ENCODE measurements at regions not wholly inside any gene's neighbourhood (a gene's known extent, or its start where the extent isn't known, plus 50 kb on each side); places are given as distances from the start of the nearest gene placed in this dataset.

DNA sequence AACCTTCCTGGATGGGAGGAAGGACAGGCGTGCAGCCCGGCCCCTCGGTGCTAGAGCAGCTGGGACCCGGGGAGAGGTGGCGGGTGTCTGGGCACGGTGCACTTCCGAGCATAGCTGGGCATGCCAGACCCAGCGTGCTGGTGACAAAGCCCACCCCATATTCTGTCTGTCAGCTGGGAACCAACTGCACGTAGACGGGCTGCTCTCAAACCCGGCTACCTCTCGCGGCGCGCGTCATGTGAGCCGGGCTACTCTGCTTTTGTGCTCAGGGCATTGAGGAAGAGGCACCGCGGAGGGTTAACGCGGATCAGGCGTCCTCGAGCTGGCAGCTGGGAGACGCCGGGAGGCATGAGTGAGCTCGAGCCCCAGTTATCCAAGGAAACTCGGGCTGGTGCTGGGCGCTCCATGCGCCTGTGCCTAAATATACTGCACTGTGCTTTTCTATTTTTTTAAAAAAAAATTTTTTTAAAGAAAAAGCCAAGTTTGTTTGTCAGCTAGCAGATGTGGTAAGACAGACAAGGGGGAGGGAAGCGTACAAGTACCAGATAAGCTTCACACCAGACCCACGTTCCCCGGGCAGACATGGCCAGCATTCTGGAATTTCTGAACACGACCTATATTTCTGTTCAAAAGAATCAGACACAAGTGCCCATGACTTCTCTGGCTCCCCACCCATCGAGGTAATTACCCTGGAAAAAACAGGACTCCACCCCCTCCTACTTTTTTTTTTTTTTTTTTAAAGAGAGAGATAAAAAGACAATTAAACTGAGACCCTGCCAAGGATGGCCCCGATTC is 425.6 kb downstream of the SHANK2 start:
- 2% methylated on average over 26 of the region's 35 CpGs for WGBS (ENCODE audit: insufficient coverage)
- peaks cover 60% of the 10 kb centered on the region for H3K4me1 ChIP-seq (ENCODE audit: control insufficient read depth, insufficient read depth, low read length)
- DNase-seq (ENCODE audit: low read depth in 4 of 6, low spot score in 6 of 6) = peak in 4 of 6 donors; percentile 50 to 95 (median 78)
- peak overlapping the region; percentile 35 for H3K27ac ChIP-seq (ENCODE audit: low read depth, low read length)
- H3K4me3 ChIP-seq (ENCODE audit: low read depth, low read length) = peak overlapping the region; percentile 35
- peaks cover 10% of the 10 kb centered on the region for H3K36me3 ChIP-seq (ENCODE audit: control insufficient read depth, insufficient read depth, low read length)
- no peaks in the 10 kb centered on the region for H3K9me3 ChIP-seq (ENCODE audit: control insufficient read depth, insufficient read depth, low read length)
- H3K27me3 ChIP-seq (ENCODE audit: control insufficient read depth, insufficient read depth, low read length) = peaks cover 17% of the 10 kb centered on the region

DNA sequence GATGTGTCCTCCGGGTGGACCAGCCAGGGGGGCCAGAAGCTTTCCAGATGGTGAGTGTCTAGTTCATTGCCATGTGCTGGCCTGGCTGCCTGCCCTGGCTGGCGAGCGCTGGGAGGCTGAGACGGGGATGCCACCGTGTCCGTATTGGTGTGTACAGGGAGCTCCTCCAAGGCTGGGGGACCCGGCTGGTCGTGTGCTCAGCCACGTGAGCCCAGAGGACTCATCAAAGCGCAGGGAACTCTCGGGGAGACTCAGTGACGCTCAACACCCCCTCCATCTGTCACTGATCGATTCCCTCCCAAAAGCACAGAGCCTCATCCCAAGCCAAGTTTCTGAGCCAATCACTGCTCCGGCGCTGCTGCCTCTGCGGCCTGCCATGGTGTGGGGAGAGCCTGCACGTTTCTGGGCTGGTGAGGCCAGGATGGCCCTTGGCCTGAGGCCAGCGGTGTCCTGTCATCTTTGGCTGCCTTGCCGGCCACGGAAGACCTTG is 423.7 kb downstream of the SHANK2 start:
- H3K36me3 ChIP-seq (ENCODE audit: control insufficient read depth, insufficient read depth, low read length) = peaks cover under 1% of the 10 kb centered on the region
- H3K9me3 ChIP-seq (ENCODE audit: control insufficient read depth, insufficient read depth, low read length) = no peaks in the 10 kb centered on the region
- H3K4me1 ChIP-seq (ENCODE audit: control insufficient read depth, insufficient read depth, low read length) = peaks cover 58% of the 10 kb centered on the region
- H3K27me3 ChIP-seq (ENCODE audit: control insufficient read depth, insufficient read depth, low read length) = peaks cover 17% of the 10 kb centered on the region
- H3K4me3 ChIP-seq (ENCODE audit: low read depth, low read length) = no peak overlapping the region
- no peak overlapping the region for H3K27ac ChIP-seq (ENCODE audit: low read depth, low read length)
- 31% methylated on average over 12 of the region's 20 CpGs for WGBS (ENCODE audit: insufficient coverage)
- peak in 2 of 6 donors; percentile 81 to 83 for DNase-seq (ENCODE audit: low read depth in 4 of 6, low spot score in 6 of 6)

DNA sequence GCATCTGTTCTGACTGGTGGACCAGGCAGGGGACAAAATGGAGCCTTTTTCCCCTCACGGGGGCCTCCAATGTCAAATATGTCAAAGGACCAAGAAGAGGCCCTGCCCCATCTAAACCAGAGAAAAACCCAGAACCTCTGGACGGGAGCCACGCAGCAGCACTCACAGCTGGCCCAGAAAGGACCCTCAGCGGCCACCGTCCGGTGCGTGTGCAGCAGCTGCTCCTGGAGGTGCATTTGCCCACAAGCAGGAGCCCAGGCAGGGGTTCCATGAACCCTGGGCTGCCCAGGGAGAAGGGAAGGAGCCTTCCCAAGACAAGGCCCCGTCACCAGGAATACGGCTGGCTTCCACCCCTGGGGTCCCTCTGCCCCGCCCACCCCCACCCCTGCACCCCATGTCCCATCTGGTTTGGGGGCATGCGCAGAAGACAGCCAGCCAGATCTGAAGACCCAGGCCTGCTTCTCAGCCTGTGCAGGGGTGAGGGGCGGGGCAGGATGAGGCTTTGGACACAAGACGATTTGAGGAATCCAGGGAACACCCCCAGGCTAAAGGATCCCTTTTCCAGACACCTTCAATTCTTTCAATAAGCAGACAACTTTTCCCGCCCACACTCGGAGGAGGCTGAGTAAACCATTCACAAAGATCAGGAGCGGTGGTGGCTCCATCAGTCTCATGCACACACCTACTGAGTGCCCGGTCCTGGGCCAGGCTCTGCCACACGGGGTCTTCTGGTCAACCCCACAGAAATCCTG is 423.1 kb downstream of the SHANK2 start:
- H3K9me3 ChIP-seq (ENCODE audit: control insufficient read depth, insufficient read depth, low read length) = no peaks in the 10 kb centered on the region
- DNase-seq (ENCODE audit: low read depth in 4 of 6, low spot score in 6 of 6) = no peak
- H3K4me3 ChIP-seq (ENCODE audit: low read depth, low read length) = no peak overlapping the region
- 76% methylated on average over 15 of the region's 18 CpGs for WGBS (ENCODE audit: insufficient coverage)
- H3K27me3 ChIP-seq (ENCODE audit: control insufficient read depth, insufficient read depth, low read length) = peaks cover 13% of the 10 kb centered on the region
- H3K4me1 ChIP-seq (ENCODE audit: control insufficient read depth, insufficient read depth, low read length) = peaks cover 51% of the 10 kb centered on the region
- no peaks in the 10 kb centered on the region for H3K36me3 ChIP-seq (ENCODE audit: control insufficient read depth, insufficient read depth, low read length)
- H3K27ac ChIP-seq (ENCODE audit: low read depth, low read length) = no peak overlapping the region

DNA sequence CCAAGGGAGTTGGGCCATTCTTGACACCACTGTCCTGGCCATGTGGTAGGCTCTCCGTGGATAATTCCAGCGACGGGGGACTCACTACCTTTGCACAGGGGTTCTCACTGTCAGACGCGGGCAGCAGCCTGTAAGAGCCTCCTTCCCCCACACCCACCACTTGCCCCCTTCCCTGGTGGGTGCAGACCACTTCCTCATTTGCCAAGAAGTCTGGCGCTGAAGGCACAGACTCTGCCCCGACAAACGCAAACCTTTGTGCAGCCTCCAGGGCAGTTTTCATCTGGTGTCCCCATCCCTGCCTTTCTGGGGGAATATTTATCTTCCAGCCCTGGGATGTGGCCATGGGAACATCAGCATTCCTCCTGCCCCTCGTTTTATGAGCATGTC is 422.5 kb downstream of the SHANK2 start:
- no peak overlapping the region for H3K27ac ChIP-seq (ENCODE audit: low read depth, low read length)
- 87% methylated on average over 9 of the region's 9 CpGs for WGBS (ENCODE audit: insufficient coverage)

DNA sequence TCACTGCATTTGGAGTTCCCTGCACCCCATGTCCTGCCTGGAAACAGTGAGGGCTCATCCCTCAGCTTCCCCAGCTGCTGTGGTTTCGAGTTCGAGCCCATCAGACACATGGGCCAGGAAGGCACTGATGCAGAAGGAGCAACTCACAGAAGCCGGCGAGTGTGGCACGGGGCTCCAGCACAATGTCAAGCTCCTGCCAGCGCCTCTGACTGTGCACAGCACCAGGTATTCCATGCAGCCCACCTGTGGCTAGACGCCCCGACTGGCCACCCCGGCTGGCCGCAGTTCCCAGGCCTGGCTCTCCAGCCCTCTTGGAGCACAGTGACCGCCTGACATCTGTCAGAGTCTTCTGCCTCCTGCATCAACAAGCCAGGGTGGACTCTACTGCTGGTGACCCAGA is 419.4 kb downstream of the SHANK2 start:
- no peak for DNase-seq (ENCODE audit: low read depth in 4 of 6, low spot score in 6 of 6)
- Histone ChIP-seq H3K4me3 (ENCODE audit: low read depth, low read length) (no peak overlapping the region), H3K36me3 (ENCODE audit: control insufficient read depth, insufficient read depth, low read length) (no peaks in the 10 kb centered on the region), H3K27ac (ENCODE audit: low read depth, low read length) (no peak overlapping the region), H3K4me1 (ENCODE audit: control insufficient read depth, insufficient read depth, low read length) (peaks cover 21% of the 10 kb centered on the region), H3K9me3 (ENCODE audit: control insufficient read depth, insufficient read depth, low read length) (no peaks in the 10 kb centered on the region), H3K27me3 (ENCODE audit: control insufficient read depth, insufficient read depth, low read length) (peaks cover 2% of the 10 kb centered on the region)
- WGBS (ENCODE audit: insufficient coverage) = 92% methylated on average over 11 of the region's 11 CpGs

More for the DNA sequence above, 422.5 kb downstream of the SHANK2 start:
- DNase-seq (ENCODE audit: low read depth in 4 of 6, low spot score in 6 of 6) = no peak
- no peaks in the 10 kb centered on the region for H3K9me3 ChIP-seq (ENCODE audit: control insufficient read depth, insufficient read depth, low read length)
- H3K4me1 ChIP-seq (ENCODE audit: control insufficient read depth, insufficient read depth, low read length) = peaks cover 45% of the 10 kb centered on the region
- peaks cover 11% of the 10 kb centered on the region for H3K27me3 ChIP-seq (ENCODE audit: control insufficient read depth, insufficient read depth, low read length)
- H3K4me3 ChIP-seq (ENCODE audit: low read depth, low read length) = no peak overlapping the region
- no peaks in the 10 kb centered on the region for H3K36me3 ChIP-seq (ENCODE audit: control insufficient read depth, insufficient read depth, low read length)

DNA sequence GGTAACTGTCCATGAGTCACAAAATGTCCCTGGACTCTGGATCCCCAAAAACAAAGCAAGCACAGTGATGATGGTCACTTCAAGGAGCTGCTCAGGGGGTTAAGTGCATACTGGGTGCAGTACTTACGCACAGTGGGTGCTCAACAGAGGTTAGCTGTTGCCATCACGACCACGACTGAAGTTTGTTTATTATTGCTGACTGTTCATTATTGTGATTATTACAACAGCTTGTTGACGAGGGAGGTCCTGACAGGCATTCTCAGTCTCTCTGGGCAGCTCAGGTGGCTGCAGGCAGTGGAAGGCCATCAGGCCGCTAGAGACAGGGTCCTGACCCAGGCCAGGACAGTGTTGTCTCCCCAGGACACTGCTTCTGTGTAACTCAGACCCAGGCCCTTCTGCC is 418.8 kb downstream of the SHANK2 start:
- Histone ChIP-seq H3K4me1 (ENCODE audit: control insufficient read depth, insufficient read depth, low read length) (peaks cover 16% of the 10 kb centered on the region), H3K27me3 (ENCODE audit: control insufficient read depth, insufficient read depth, low read length) (peaks cover 2% of the 10 kb centered on the region)
- WGBS (ENCODE audit: insufficient coverage) = 80% methylated on average over 5 of the region's 5 CpGs

DNA sequence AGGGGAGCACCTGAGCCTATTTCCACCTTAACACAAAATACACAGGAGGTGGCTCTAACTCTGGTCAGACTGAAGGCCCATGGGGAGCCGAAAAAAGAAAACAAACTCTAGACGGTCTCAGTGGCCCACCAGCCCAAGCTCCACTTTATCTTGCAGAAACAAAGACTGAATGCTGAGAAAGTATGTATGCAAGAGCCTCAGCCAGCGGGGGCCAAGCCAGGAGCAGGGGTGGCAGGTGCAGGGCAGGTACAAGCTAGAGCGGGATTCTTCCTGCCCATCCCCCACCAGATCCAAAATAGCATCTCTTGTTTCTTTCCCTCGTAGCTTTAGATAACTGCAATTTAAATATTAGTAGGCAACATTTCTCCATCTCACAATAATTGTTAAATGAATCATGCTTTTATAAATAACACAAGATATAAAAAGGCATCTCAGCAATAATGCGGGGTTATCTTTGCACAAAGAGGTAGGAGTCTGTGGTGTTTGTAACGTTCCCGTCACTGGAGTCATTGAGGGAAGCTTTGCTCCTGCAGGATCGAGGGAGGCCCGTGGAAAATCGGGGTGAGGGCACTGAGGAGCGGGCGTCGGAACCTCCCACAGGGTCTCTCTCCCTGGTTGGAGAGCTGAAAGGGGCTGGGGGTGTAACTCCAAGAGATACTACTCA is 418.0 kb downstream of the SHANK2 start:
- no peak overlapping the region for H3K27ac ChIP-seq (ENCODE audit: low read depth, low read length)
- H3K27me3 ChIP-seq (ENCODE audit: control insufficient read depth, insufficient read depth, low read length) = no peaks in the 10 kb centered on the region
- no peak overlapping the region for H3K4me3 ChIP-seq (ENCODE audit: low read depth, low read length)
- peaks cover 8% of the 10 kb centered on the region for H3K4me1 ChIP-seq (ENCODE audit: control insufficient read depth, insufficient read depth, low read length)
- H3K36me3 ChIP-seq (ENCODE audit: control insufficient read depth, insufficient read depth, low read length) = no peaks in the 10 kb centered on the region
- DNase-seq (ENCODE audit: low read depth in 4 of 6, low spot score in 6 of 6) = no peak
- WGBS (ENCODE audit: insufficient coverage) = 70% methylated on average over 10 of the region's 14 CpGs
- H3K9me3 ChIP-seq (ENCODE audit: control insufficient read depth, insufficient read depth, low read length) = no peaks in the 10 kb centered on the region

More for the DNA sequence above, 418.8 kb downstream of the SHANK2 start:
- Histone ChIP-seq H3K27ac (ENCODE audit: low read depth, low read length) (no peak overlapping the region), H3K4me3 (ENCODE audit: low read depth, low read length) (no peak overlapping the region), H3K36me3 (ENCODE audit: control insufficient read depth, insufficient read depth, low read length) (no peaks in the 10 kb centered on the region), H3K9me3 (ENCODE audit: control insufficient read depth, insufficient read depth, low read length) (no peaks in the 10 kb centered on the region)
- no peak for DNase-seq (ENCODE audit: low read depth in 4 of 6, low spot score in 6 of 6)

DNA sequence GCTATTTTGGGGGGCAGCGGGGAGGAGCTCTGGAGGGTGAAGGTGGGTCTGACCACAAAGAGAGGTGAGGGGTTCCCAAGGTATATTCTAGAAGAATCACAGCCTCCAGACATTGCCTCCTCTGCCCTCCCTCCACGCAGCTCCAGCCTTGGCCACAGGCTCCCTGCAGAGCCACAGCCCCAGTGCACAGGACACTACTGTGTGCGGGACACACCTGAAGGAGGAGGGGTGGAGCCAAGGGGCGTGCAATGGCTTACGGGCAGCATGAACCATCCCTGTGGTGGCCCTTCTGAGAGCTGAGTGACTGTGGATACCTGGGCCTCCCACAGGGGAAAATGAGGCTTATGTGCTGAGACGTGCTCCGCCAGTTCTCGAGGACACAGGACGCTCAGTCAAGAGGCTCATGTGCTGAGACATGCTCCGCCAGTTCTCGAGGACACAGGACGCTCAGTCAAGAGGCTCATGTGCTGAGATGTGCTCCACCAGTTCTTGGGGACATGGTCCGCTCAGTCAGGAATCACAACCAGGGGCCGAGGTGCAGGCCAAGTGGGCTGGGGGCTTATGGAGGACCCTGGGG is 417.3 kb downstream of the SHANK2 start:
- WGBS (ENCODE audit: insufficient coverage) = 89% methylated on average over 12 of the region's 14 CpGs
- H3K27me3 ChIP-seq (ENCODE audit: control insufficient read depth, insufficient read depth, low read length) = no peaks in the 10 kb centered on the region
- no peak for DNase-seq (ENCODE audit: low read depth in 4 of 6, low spot score in 6 of 6)
- no peak overlapping the region for H3K27ac ChIP-seq (ENCODE audit: low read depth, low read length)
- no peaks in the 10 kb centered on the region for H3K36me3 ChIP-seq (ENCODE audit: control insufficient read depth, insufficient read depth, low read length)
- H3K4me3 ChIP-seq (ENCODE audit: low read depth, low read length) = no peak overlapping the region
- H3K4me1 ChIP-seq (ENCODE audit: control insufficient read depth, insufficient read depth, low read length) = peaks cover 1% of the 10 kb centered on the region
- no peaks in the 10 kb centered on the region for H3K9me3 ChIP-seq (ENCODE audit: control insufficient read depth, insufficient read depth, low read length)

DNA sequence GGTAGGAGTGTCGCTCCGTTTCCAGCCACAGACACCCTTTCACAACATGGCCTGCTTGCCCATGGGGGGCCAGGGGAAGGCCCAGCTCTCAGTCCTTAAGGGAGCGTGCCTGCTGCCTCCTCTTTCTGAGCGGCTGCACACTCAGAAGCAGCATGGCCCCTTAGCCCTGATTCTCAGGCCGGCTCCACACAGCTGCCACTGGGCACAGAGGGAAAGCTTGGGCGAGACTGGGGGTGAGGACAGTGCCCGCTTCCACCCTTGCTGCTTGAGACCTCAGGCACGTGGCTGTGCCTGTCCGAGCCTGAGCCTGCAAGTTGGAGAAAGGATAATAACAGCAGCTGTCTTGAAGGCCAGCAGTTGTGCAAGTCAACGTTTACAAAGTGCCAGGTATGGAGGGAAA is 416.3 kb downstream of the SHANK2 start:
- DNase-seq (ENCODE audit: low read depth in 4 of 6, low spot score in 6 of 6) = no peak
- no peaks in the 10 kb centered on the region for H3K4me1 ChIP-seq (ENCODE audit: control insufficient read depth, insufficient read depth, low read length)
- H3K36me3 ChIP-seq (ENCODE audit: control insufficient read depth, insufficient read depth, low read length) = no peaks in the 10 kb centered on the region
- no peak overlapping the region for H3K4me3 ChIP-seq (ENCODE audit: low read depth, low read length)
- H3K27ac ChIP-seq (ENCODE audit: low read depth, low read length) = no peak overlapping the region
- H3K27me3 ChIP-seq (ENCODE audit: control insufficient read depth, insufficient read depth, low read length) = no peaks in the 10 kb centered on the region
- no peaks in the 10 kb centered on the region for H3K9me3 ChIP-seq (ENCODE audit: control insufficient read depth, insufficient read depth, low read length)
- WGBS (ENCODE audit: insufficient coverage) = 87% methylated on average over 10 of the region's 10 CpGs
